HCT116 (cell line): ENCODE measurements at regions not wholly inside any gene's neighbourhood (a gene's known extent, or its start where the extent isn't known, plus 50 kb on each side); places are given as distances from the start of the nearest gene placed in this dataset.

Experiments used
- CTCF ChIP-seq, 3 experiments: fragments of 200-600 bp in 1 of 3; sonication (generic) in 1 of 3; IDR thresholded peaks in 2 of 3; conservative IDR thresholded peaks in 1 of 3; 2 replicates each; pipeline ENCODE4 v1.5.1; 2012 to 2017; ENCODE audit warnings: low read depth in 2 of 3, low read length in 2 of 3, antibody characterized with exemption in 1 of 3, borderline replicate concordance in 1 of 3, control low read depth in 1 of 3, mild to moderate bottlenecking in 1 of 3, mixed read lengths in 1 of 3, mixed run types in 1 of 3, moderate library complexity in 1 of 3; ENCODE audit not compliant: insufficient read depth in 1 of 3
- EGR1 ChIP-seq: IDR thresholded peaks from 2 replicates; pipeline ENCODE4 v1.6.1; 2012; ENCODE audit warnings: low read depth
- REST ChIP-seq: IDR thresholded peaks from 2 replicates; pipeline ENCODE4 v1.6.1; 2012; ENCODE audit warnings: low read depth
- SP1 ChIP-seq: IDR thresholded peaks from 2 replicates; pipeline ENCODE4 v1.6.1; 2012; ENCODE audit warnings: low read depth
- YY1 ChIP-seq: IDR thresholded peaks from 2 replicates; pipeline ENCODE4 v1.6.1; 2011; ENCODE audit warnings: low read length, low read depth, moderate library complexity, mild to moderate bottlenecking; ENCODE audit not compliant: insufficient replicate concordance; ENCODE audit errors: extremely low read depth

DNA sequence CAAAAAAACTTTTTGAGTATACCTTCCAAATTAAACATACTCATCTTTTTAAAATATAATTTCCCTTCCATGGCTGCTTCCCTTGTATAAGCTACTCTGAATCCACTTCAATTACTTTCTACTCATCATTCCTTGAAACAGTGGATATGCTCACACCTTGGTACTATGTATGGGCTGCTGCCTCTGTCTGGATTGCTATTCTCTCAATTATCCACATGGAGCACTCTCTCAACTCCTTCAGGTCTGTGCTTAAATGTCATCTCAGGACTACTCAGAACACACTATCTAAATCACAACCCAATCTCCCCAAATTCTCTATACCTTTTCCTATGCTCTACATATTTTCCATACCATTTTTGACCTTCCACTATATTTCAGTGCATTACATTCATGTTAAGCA lies 898.9 kb upstream of the EPHA5 start:
- TF ChIP-seq YY1 (no peak), REST (no peak), CTCF (IDR thresholded peaks at IDR 0.05 in 2 of 3, conservative IDR thresholded peaks at IDR 0.05 in 1 of 3; ENCODE audit: borderline replicate concordance in 1 of 3, insufficient read depth in 1 of 3, low read depth in 2 of 3, low read length in 2 of 3) (no peak), SP1 (no peak), EGR1 (no peak)
